ENCODE measurements at regions not wholly inside any gene's neighbourhood (a gene's known extent, or its start where the extent isn't known, plus 50 kb on each side); places are given as distances from the start of the nearest gene placed in this dataset.
"Not testable (repeated sequence)": the region's sequence is repeated elsewhere in the genome, so short reads cannot be mapped to it uniquely, and the experiment has no call there.

- no peak for DNase-seq (ENCODE audit: low read depth)
Observed at GRCh38 chr22:46026899-46027210, 49.9 kb upstream of the WNT7B start.

GRCh38 chr22:46027211-46028105 is 50.5 kb upstream of the WNT7B start:
- no peak for DNase-seq (ENCODE audit: low read depth)

- DNase-seq (ENCODE audit: low read depth): no peak
Observed at GRCh38 chr22:46028106-46028991, 51.4 kb upstream of the WNT7B start.

GRCh38 chr22:46029036-46029435 is 52.1 kb upstream of the WNT7B start:
- no peak for DNase-seq (ENCODE audit: low read depth)

- no peak for DNase-seq (ENCODE audit: low read depth)
Observed at GRCh38 chr22:46029574-46030200, 52.7 kb upstream of the WNT7B start.

- no peak for DNase-seq (ENCODE audit: low read depth)
Observed at GRCh38 chr22:46030231-46030880, 53.4 kb upstream of the WNT7B start.

GRCh38 chr22:46031066-46031465 is 54.1 kb upstream of the WNT7B start:
- no peak for DNase-seq (ENCODE audit: low read depth)

- DNase-seq (ENCODE audit: low read depth): no peak
Observed at GRCh38 chr22:46031557-46031956, 54.6 kb upstream of the WNT7B start.

- DNase-seq (ENCODE audit: low read depth): no peak
Observed at GRCh38 chr22:46031965-46032851, 55.2 kb upstream of the WNT7B start.

- DNase-seq (ENCODE audit: low read depth): no peak
Observed at GRCh38 chr22:46033256-46034200, 56.6 kb upstream of the WNT7B start.

GRCh38 chr22:46034480-46034879 is 57.5 kb upstream of the WNT7B start:
- not testable (repeated sequence) for DNase-seq (ENCODE audit: low read depth)

GRCh38 chr22:46035380-46035741 is 58.4 kb upstream of the WNT7B start:
- DNase-seq (ENCODE audit: low read depth): no peak

GRCh38 chr22:46035742-46036557 is 59.0 kb upstream of the WNT7B start:
- peak; percentile 91 for DNase-seq (ENCODE audit: low read depth)

GRCh38 chr22:46036558-46037408 is 59.8 kb upstream of the WNT7B start:
- no peak for DNase-seq (ENCODE audit: low read depth)

GRCh38 chr22:46038174-46038487 is 61.2 kb upstream of the WNT7B start:
- DNase-seq (ENCODE audit: low read depth): no peak

- no peak for DNase-seq (ENCODE audit: low read depth)
Observed at GRCh38 chr22:46038516-46039430, 61.8 kb upstream of the WNT7B start.

- no peak for DNase-seq (ENCODE audit: low read depth)
Observed at GRCh38 chr22:46039535-46039934, 62.6 kb upstream of the WNT7B start.

Measured in HS-27A (cell line).